Epidermal melanocyte (primary cell): ENCODE measurements at regions not wholly inside any gene's neighbourhood (a gene's known extent, or its start where the extent isn't known, plus 50 kb on each side); places are given as distances from the start of the nearest gene placed in this dataset.

ENCODE experiments used
- DNase-seq: peaks from one replicate; pipeline ENCODE4 v3.0.0; 2011; ENCODE audit warnings: low spot score; ENCODE audit not compliant: insufficient read length

DNA sequence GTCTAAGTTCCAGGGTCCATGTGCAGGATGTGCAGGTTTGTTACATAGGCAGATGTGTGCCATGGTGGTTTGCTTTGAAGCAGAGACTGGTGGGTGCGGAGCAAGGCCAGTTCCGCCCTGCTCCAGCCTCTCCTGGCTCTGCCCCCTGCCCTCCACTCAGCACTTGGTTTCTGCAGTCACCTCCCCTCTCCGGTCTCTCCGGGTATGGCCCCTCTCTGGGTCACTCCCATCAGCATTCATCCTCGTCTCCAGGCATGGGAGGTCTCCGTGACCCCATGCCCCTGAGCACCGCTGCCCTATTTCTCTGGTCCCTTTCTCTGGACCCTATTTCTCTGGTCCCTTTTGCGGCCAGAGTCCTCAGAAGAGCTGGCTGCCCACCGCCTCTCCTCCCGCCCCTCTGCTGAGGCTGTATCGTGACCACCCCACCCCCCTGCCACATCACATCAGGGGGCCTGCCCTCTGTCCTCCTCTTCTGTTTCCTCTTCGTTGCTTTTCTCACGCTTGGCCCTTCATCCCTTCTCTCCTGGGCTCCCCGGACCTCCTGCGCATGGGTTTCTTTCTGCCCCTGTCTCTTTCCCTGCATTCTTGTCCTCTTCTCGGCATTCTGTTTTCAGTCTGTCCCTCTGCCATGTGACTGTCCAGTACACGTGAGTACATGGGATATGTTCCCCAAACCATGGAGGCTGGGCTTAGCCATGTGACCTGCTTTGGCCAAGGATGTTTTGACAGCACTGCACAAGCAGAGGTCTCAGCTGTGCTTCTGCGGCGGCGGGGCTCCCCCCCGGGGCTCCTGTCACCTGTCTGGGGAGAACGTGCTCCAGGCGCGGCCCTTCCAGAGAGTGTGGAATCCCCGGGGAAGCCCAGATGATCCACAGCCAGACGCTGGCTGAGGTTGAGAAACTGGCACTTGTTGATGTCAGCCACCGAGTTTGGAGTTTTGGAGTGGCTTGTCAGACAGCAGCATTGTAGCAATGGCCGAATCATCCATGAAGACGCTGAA lies 54.4 kb upstream of the C1orf174 start:
- no peak for DNase-seq

DNA sequence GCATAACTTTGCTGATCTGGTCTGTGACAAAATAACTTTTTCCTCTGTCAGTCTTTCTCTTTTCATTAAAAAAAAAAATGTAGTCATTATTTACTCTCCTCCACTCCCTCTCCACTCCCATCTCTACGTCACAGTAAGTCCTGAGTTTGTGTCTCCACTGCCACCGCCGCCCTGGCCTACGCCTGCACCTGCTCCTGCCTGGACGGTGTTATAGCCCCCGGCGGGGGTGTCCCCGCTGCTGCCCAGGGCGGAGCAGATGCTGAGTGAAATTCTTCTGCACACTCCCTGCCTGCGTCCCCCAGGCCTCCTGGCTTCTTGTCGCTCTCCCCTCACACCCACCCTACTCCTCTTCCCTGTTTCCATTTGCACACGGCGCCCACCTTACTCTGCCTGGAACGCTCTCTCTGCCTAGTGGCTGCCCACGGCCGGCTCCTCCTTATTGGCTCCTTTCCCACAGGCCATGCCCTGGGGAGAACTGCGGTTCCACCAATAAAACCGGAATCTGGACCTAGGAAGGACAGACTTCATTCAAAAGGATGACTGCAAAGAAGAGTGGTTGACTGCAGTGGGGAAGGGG lies 55.2 kb upstream of the C1orf174 start:
- no peak for DNase-seq

DNA sequence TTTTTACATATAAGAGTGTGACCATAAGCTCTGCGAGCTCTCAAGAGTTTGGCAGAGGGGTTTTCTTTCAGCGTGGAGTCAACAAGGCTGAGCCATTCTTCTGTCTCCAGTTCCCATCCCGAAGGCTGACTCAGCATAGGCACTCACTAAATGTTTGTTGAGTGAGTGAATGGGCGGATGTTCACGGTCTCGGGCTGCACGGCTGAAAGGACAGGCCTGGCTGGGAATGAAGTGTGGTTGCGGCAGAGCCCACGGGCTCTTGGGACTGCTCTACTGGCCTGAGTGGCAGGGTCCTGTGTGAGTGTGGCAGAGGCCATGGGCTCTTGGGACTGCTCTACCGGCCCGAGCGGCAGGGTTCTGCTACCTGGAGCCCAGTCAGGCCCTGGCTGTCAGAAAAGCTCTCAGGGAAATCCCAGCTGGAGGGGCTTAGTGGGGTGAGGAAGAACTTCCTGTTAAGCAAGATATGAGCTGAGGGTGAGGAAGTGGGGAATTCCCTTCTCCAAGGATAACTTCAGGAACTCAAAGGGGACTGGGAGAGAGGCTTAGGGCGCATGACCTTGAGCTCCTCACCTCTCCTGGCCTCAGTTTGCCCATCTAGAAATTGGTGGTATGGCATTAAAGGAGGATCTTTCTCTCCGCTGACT lies 56.6 kb upstream of the C1orf174 start:
- no peak for DNase-seq

DNA sequence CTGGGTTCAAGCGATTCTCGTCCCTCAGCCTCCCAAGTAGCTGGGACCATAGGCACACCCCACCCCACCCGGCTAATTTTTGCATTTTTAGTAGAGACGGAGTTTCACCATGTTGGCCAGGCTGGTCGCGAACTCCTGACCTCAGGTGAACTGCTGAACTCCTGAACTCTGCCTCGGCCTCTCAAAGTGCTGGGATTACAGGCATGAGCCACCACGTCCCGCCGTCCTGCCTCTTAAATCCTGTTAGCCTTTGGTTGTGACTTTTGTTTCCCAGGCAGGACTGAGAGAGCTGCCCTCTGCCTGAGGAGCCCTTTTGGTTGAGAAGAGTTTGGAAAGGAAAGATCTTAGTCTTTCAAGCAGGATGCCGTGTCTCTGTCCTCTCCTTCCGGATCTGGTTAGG lies 59.3 kb upstream of the C1orf174 start:
- DNase-seq: no peak

DNA sequence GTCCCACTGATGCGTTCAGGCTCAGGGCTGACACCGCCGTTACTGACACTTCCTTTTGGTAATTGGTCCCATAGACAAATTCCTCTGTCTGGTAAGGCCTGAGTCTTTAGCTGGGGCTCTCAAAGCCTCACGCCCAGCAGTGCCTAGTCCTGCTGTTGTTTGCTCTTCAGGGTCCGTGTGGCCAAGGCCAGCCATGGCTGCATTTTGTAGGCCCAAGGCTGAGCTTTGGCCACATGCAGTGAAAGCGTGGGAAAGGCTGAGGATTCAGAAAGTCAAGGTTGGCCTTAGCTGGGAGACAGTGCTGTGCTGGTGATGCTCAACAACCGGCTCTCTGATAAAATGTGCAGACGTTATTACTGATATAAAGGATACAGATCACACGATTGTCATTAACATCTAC lies 63.5 kb upstream of the C1orf174 start:
- DNase-seq: no peak

DNA sequence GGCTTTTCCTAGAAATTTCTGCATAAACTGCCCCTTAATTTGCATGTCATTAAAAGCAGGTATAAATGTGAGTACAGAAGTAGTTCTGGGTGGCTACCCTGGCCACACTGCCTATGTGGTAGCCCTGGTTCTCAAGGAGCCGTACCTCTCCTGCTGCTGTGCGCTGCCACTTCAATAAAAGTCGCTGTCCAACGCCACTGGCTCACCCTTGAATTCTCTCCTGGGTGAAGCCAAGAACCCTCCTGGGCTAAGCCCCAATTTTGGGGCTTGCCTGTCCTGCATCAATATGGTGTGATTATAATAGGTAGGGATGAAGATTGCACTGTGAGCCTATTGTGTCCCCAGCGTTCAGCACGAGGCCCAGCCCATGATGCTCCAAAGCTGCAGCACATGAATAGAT lies 65.6 kb upstream of the C1orf174 start:
- DNase-seq: no peak

DNA sequence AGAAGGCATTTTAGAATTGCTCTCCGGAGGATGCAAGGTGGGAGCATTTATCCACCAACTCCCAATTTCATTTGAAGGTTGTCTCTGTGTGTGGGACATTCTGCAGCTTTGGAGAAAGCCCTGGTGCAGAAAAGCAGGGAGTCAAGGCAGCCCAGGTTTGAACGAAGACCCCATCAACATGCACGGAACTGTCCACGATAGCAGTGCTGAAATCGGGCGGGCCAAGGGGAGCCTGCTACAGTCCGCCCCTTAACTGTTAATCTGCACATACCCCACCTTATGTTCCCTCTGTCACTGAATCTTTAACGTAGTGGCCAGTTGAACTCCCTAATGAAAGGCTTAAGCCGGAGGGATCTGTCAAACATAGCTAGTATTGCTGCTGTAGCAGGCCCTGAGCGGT lies 68.8 kb upstream of the C1orf174 start:
- no peak for DNase-seq

DNA sequence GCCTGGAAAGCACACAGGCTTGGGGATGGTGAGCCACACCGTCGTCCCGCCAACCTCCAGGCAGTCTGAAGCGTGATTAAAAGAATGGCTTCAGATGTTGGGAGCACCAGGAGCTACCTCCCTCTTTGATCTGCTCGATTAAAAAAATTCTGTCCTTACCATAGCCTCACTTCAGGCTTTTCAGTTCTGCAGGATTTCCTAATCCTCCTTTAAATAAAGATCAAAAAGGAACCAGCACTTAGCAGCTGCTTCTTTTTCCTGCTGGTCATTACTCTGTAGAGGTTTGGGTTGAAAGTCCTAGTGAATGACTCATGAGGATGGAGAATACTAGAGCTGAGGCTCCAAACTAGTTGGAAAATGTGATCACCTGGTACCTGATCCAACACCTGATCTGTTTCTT lies 71.9 kb upstream of the C1orf174 start:
- no peak for DNase-seq

DNA sequence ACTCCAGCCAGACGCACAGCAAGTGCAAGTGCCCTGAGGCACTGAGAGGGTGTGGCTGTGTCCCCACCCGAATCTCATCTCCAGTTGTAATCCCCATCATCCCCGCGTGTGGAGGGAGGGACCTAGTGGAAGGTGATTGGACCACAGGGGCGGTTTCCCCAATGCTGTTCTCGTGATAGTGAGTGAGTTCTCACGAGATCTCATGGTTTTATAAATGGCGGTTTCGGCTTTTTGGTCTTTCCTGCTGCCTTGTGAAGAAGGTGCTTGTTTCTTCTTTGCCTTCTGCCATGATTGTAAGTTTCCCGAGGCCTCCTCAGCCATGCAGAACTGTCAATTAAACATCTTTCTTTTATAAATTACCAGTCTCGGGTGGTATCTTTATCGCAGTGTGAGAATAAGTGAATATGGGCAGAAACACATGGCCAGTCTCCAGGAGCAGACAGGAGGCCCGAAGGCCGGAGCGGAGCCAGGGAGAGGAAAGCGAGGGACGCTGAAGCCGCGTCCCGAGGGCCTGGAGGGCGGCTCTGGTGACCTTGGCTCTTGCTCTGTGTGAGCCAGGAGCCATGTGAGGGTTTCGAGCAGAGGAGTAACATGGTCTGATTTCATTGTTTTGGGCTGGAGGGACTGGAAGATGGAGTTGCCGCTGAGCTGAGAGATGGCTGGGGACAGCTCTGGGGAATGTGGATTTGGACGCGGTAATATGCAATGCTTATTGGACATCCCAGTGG lies 76.0 kb upstream of the C1orf174 start:
- DNase-seq: no peak

DNA sequence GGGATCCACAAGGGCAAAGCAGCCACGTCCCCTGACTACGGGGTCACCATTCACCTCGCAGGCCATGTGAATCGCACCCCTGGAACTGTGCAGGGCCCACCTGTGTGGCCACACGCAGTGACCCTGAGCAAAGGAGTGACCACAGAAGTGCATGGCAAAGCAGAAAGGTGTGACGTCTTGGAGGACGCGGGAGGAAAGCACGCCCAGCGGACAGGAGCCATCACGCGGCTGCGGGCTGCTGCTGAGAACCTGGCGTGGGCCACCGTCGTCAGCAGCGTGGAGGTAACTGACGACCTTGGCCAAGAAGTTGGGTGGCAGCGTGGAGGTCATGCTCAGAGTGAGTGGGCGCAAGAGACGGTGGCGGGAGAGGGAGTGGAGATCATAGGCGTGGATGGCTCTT lies 76.7 kb upstream of the C1orf174 start:
- DNase-seq: no peak

DNA sequence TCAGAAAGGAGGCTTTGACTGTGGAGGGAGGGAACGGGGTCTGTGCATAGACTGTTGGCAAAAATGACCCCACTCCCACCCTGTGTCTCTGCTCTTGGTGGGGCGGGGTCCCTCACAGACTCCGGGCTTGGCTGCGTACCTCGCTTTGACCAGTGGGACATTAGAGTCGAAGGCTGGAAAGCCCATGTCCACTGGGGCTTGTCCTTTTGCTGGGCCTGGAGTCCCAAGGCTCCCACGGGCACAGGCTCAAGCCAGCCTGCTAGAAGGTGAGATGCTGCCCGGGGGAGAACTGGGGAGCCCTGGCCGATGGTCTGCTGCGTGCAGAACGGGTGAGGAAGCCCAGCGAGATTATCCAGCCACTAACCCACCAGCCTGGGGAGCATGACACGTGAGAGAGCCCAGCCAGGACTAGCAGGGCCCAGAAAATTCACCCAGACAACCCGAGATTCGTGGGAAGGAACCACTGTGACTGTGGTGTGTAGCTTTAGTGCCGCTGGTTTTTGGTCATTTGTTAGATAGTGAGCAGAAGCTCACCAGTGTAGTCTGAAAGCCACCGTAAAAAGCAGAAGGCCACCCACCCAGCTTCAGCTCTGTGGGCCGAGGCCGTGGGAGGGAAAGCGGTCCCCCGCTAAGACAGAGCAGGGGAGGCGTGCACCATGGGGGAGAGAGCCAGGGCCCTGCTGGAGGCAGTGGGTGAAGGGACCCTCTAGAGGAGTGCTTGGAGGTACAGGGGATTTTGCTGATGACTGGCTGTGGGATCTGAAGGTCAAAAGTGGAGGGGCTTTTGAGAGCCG lies 78.3 kb upstream of the C1orf174 start:
- DNase-seq: no peak

DNA sequence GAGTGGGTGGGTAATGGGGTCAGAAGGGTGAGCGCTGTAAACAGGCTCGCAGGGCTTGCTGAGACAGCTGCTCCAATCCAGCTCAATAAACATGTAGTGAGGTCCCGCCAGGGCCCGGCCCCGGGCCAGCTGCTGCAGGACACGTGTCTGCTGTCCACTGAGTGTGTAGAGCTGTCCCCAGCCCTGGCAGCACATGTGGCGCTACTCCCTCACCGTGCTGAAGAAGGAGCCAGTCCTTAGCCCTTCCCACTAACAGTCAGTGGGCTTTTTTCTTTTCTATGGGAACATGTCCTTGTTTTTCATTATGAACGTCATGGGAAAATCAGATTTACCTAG lies 78.9 kb upstream of the C1orf174 start:
- DNase-seq: no peak

DNA sequence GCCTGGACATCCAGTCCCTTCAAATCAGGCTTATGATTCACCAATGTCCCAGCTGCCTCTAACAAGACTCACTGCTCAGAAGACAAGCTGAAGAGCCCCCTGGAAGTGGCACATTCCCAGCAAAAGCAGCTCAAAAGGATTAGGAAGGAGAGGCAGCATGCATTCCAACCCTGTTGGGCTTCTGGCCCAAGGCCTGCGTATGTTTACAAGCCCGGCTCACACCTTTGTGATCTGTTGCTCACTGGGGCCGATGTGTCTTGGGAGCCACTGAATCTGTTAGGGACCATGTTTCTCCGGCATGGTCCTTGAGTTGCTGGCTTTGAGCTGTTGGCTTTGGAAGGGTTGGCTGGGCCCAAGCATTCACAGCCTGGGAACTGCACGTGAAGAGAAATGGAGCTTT lies 81.2 kb upstream of the C1orf174 start:
- no peak for DNase-seq

DNA sequence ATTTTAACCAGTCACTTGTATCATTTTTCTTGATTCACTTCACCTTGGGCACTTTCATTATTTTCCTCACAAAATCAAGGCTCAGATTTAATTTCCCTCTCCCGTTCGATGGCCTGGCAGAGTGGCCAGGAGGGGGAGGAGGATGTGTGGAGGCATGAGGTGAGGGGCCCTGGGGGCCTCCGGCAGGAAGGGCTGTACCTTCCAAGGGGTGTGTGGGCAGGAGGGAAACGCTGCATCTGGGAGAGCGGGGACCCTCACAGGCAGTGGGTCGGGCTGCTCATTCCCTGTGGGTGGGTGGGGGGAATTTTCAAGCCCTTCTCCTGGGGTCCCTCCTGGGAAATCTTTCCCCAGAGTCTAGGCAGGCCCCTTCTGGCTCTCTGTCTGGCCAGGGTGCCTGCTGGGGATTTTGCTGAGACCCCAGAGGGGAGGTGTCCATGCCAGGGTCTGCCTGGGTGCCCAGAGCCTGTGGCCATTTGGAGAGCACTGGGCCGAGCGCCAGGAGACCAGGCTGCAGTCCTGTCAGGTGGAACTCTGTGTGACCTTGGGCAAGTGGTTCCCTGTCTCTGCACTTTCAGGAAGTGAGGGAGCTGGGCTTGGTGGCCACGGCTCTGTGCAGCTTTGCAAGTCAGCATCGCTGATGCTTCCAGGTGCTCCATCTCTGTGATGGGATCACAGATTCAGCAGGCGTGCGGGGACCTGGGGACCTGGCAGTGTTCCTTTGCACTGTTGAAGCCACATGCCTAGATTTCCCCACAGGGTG lies 81.9 kb upstream of the C1orf174 start:
- no peak for DNase-seq

DNA sequence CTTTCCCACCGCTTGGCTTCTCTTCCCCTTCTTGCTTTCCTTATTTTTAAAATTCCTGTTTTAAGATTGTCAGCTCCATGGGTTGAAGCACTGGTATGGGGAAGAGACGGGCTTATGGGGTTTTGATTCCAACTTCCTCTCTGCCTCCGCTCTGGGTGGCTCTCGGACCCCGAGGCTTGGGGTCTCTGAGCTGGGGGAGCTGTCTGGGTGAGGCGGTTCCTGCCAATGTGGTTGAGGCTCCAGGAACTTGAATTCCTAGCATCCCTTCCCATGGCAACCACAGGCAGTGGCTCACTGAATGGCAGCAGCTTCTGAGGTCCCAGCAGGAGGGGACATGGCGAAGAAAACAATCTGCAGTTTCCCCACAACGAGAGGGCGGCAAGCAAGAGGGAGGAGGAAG lies 83.1 kb upstream of the C1orf174 start:
- DNase-seq: no peak

DNA sequence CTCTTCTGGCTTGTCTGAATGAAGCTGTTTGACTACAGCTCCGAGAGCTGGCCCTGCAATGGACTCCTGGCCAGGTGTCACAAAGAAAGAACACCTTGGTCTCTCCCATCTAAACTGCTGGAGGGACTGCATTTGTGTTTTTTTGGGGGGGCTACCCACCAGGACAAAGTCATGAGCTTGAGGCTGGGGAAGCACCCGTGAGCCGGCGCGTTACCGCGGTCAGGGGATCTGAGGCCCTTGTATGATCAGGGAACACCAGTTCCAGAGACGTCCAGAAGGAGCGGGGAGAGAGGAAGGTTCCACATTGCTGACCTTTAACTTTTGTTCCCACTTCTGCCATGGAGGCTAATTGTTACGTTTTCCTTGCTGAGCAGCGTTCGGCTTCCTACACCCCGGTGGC lies 84.5 kb upstream of the C1orf174 start:
- no peak for DNase-seq

DNA sequence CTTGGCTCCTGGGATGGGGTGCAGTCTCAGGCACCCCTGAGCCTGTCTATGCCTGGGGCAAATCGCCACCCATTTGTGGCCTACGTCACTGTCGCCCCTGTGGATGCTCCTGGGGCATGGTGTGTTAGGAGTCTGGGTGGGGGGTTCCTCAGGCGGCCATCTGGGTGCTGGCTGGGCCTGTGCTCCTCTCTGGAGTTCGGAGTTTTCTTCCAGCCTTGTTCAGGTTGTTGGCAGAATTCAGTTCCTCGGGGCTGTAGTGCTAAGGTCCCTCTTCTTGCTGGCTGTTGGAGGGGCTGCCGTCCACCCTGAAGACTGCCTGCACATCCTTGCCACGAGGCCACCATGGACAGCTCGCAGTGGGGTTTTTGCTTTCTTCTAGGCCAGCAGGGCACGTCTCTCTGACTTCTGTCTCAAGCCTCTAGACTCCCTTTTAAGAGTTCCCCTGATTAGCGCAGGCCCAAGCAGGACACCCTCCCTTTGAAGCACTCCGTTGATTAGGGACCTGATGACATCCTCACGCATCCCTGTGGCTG lies 86.7 kb upstream of the C1orf174 start:
- DNase-seq: no peak

DNA sequence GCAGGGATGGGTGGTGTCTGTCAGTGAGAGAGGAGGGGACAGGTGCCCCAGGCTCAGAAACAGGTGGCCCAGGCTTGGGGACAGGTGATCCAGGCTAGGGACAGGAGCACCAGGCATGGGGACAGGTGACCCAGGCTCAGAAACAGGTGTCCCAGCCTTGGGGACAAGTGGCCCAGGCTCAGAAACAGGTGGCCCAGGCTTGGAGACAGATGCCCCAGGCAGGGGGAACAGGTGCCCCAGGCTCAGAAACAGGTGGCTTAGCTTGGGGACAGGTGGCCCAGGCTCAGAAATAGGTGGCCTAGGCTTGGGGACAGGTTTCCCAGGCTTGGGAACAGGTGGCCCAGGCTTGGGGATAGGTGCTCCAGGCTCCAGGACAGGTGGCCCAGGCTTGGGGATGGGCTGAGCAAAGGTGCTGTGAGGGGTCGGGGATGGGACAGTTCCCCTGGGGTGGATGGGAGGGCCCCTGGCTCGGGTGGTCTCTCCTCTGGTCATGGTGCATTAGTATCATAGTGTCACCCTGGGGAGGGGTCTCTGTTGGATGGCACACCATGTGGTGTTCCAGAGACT lies 87.7 kb upstream of the C1orf174 start:
- no peak for DNase-seq

DNA sequence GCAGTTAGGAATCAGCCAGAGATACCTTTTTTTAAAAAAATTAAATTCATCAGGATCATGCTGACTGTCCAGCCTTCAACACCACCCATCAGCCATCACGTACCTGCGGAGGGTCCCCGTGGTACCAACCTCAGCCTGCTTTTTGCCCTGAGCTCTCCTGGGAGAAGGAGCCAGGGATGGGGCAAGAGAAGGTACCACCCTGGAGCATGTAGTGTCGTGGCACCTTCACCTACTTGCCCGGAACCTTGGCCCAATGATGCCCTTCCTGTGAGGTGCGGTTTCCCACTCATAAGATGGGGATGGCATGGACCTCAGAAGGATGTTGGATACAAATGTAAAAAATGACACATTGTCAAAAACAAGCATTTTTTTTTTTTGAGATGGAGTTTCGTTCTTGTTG lies 88.4 kb upstream of the C1orf174 start:
- DNase-seq: no peak

DNA sequence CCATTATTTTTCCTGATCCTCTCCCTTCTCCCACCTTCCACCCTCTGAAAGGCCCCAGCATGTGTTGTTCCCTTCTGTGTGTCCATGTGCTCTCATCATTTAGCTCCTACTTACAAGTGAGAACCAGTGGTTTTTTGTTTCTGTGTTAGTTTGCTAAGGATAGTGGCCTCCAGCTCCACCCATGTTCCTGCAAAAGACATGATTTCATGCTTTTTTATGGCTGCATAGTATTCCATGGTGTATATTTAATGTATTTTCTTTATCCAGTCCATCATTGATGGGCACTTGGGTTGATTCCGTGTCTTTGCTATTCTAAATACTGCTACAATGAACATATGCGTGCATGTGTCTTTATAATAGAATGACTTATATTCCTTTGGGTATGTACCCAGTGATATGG lies 89.4 kb upstream of the C1orf174 start:
- DNase-seq: no peak
